ENCODE measurements at regions not wholly inside any gene's neighbourhood (a gene's known extent, or its start where the extent isn't known, plus 50 kb on each side); places are given as distances from the start of the nearest gene placed in this dataset.

GRCh38 chr14:98704441-98704840, 567.6 kb downstream of the BCL11B start:
- no peak for DNase-seq

GRCh38 chr14:98705871-98706300, 566.1 kb downstream of the BCL11B start:
- no peak for DNase-seq

GRCh38 chr14:98707522-98707921, 564.5 kb downstream of the BCL11B start:
- no peak for DNase-seq

GRCh38 chr14:98708555-98708954, 563.4 kb downstream of the BCL11B start:
- DNase-seq: no peak

- DNase-seq: no peak
Measured at GRCh38 chr14:98711453-98711852, 560.5 kb downstream of the BCL11B start.

GRCh38 chr14:98714626-98715425, 557.2 kb downstream of the BCL11B start:
- no peak for DNase-seq

- DNase-seq: peak; percentile 25
Measured at GRCh38 chr14:98716133-98716532, 555.9 kb downstream of the BCL11B start.

- peak; percentile 38 for DNase-seq
Measured at GRCh38 chr14:98721061-98721460, 550.9 kb downstream of the BCL11B start.

- no peak for DNase-seq
Measured at GRCh38 chr14:98724734-98725133, 547.3 kb downstream of the BCL11B start.

GRCh38 chr14:98725191-98725590, 546.8 kb downstream of the BCL11B start:
- DNase-seq: peak; percentile 45

GRCh38 chr14:98725676-98726075, 546.3 kb downstream of the BCL11B start:
- no peak for DNase-seq

GRCh38 chr14:98726585-98727405, 545.2 kb downstream of the BCL11B start:
- DNase-seq: no peak

- no peak for DNase-seq
Measured at GRCh38 chr14:98728024-98728423, 544.0 kb downstream of the BCL11B start.

GRCh38 chr14:98728836-98729235, 543.2 kb downstream of the BCL11B start:
- DNase-seq: no peak

- DNase-seq: no peak
Measured at GRCh38 chr14:98731286-98731685, 540.7 kb downstream of the BCL11B start.

- DNase-seq: no peak
Measured at GRCh38 chr14:98731701-98732100, 540.3 kb downstream of the BCL11B start.

GRCh38 chr14:98733536-98733935, 538.5 kb downstream of the BCL11B start:
- DNase-seq: no peak

- no peak for DNase-seq
Measured at GRCh38 chr14:98736701-98737338, 535.2 kb downstream of the BCL11B start.

GRCh38 chr14:98741523-98741922, 530.5 kb downstream of the BCL11B start:
- no peak for DNase-seq

- no peak for DNase-seq
Measured at GRCh38 chr14:98742001-98742400, 530.0 kb downstream of the BCL11B start.

- DNase-seq: no peak
Measured at GRCh38 chr14:98743536-98743935, 528.5 kb downstream of the BCL11B start.

GRCh38 chr14:98748966-98749365, 523.0 kb downstream of the BCL11B start:
- no peak for DNase-seq

- no peak for DNase-seq
Measured at GRCh38 chr14:98751110-98751509, 520.9 kb downstream of the BCL11B start.

GRCh38 chr14:98752660-98753059, 519.3 kb downstream of the BCL11B start:
- no peak for DNase-seq

Measured in RPMI8226 (cell line).